ENCODE measurements at regions not wholly inside any gene's neighbourhood (a gene's known extent, or its start where the extent isn't known, plus 50 kb on each side); places are given as distances from the start of the nearest gene placed in this dataset.

- FAIRE-seq (no peak), DNase-seq (ENCODE audit: insufficient read length, low spot score) (no peak)
- no peak for TF ChIP-seq CTCF (IDR thresholded peaks at IDR 0.05; ENCODE audit: insufficient read depth, missing control alignments)
Observed at GRCh38 chr4:156437666-156438065, 484.0 kb upstream of the CTSO start.

- DNase-seq (ENCODE audit: insufficient read length, low spot score) (no peak), FAIRE-seq (no peak)
- TF ChIP-seq CTCF (IDR thresholded peaks at IDR 0.05; ENCODE audit: insufficient read depth, missing control alignments), result no peak
Observed at GRCh38 chr4:156422576-156422975, 468.9 kb upstream of the CTSO start.

DNA sequence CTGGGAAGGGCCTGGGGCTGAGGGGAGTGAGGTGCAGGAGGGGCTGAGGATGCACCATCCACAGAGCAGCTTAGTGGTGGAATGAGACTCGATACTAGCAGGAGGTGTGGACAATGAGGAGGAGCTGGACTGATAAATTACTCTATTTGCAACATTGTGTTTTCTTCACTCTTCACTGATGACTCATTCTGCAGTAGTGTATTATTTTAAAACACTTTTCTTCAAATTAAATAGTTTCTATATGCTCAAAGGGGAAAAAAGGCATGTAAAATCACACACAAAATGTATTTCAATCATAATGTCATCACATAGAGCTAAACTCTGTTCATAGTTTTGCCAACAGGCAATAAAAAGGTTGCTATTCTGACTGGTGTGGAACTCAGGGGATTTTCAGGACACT is 467.0 kb upstream of the CTSO start:
- FAIRE-seq (no peak), DNase-seq (ENCODE audit: insufficient read length, low spot score) (no peak)
- no peak for TF ChIP-seq CTCF (IDR thresholded peaks at IDR 0.05; ENCODE audit: insufficient read depth, missing control alignments)

- TF ChIP-seq CTCF (IDR thresholded peaks at IDR 0.05; ENCODE audit: insufficient read depth, missing control alignments), result no peak
- FAIRE-seq (no peak), DNase-seq (ENCODE audit: insufficient read length, low spot score) (no peak)
Observed at GRCh38 chr4:156419080-156419685, 465.5 kb upstream of the CTSO start.

DNA sequence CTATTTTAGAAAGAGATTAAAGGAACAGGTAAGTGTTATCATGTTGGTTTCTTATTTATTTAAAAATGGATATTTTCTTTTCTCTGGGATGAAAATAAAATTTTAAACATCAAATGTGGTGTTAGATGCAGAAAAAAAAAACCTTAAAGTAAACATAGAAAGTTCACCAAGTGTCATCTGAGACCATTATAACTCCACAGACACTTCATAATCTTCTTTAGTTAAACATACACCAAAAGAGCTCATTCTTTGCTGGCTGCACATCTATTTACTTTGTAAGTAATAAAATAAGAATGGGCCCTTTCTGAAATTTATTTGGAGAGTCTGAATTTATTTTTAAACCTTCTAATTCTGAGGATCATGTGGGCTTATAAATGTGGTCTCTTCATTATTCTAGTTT is 460.7 kb upstream of the CTSO start:
- FAIRE-seq (no peak), DNase-seq (ENCODE audit: insufficient read length, low spot score) (no peak)
- TF ChIP-seq CTCF (IDR thresholded peaks at IDR 0.05; ENCODE audit: insufficient read depth, missing control alignments), result no peak

- DNase-seq (ENCODE audit: insufficient read length, low spot score) (no peak), FAIRE-seq (no peak)
- no peak for TF ChIP-seq CTCF (IDR thresholded peaks at IDR 0.05; ENCODE audit: insufficient read depth, missing control alignments)
Observed at GRCh38 chr4:156413239-156414135, 459.8 kb upstream of the CTSO start.

- DNase-seq (ENCODE audit: insufficient read length, low spot score), result no peak
- no peak for FAIRE-seq
- no peak for TF ChIP-seq CTCF (IDR thresholded peaks at IDR 0.05; ENCODE audit: insufficient read depth, missing control alignments)
Observed at GRCh38 chr4:156411531-156411930, 457.9 kb upstream of the CTSO start.
